Endothelial cell of umbilical vein (primary cell): ENCODE measurements at regions not wholly inside any gene's neighbourhood (a gene's known extent, or its start where the extent isn't known, plus 50 kb on each side); places are given as distances from the start of the nearest gene placed in this dataset.

ENCODE experiments used
- BruUV-seq: library from RNA; stranded (reverse); fragments of 400-500 nt; replicated peaks from 2 replicates; lab custom pipeline; 2021; lab: Mats Ljungman, UMichigan
- CTCF ChIA-PET: fragments of 300-600, 350-600 bp; sonication (Branson Sonifier 250); formaldehyde crosslinking; loops from one replicate; lab custom pipeline; 2021; ENCODE audit warnings: antibody characterized with exemption, inconsistent platforms; lab: Charles Lee
- POLR2A ChIA-PET: fragments of 300-600, 350-600 bp; sonication (Branson Sonifier 250); formaldehyde crosslinking; loops from one replicate; lab custom pipeline; 2021; ENCODE audit warnings: antibody characterized with exemption, inconsistent platforms; lab: Charles Lee
- DNase-seq: peaks from one replicate; pipeline ENCODE4 v3.0.0-alpha.2; 2011; ENCODE audit warnings: low read depth, low spot score
- FAIRE-seq: peaks from 2 replicates; lab custom pipeline; 2011; peaks lifted over from hg19 to GRCh38; lab: Jason Lieb, UNC
- H2AFZ ChIP-seq: 2 replicates; pipeline ENCODE4 v1.6.0; 2012; ENCODE audit warnings: low read depth, low read length, control low read depth, inconsistent platforms
- H3K27ac ChIP-seq: 2 replicates; pipeline ENCODE4 v1.5.1; 2011; ENCODE audit warnings: low read depth, mild to moderate bottlenecking, control low read depth, low read length, moderate library complexity; ENCODE audit not compliant: insufficient read depth
- H3K27me3 ChIP-seq, 2 experiments: 2 replicates each; pipeline versions ENCODE4 v1.6.0 to v1.6.1; 2011; ENCODE audit warnings: low read length in 2 of 2, mixed read lengths in 1 of 2; ENCODE audit not compliant: control insufficient read depth in 2 of 2, insufficient read depth in 2 of 2
- H3K36me3 ChIP-seq, 2 experiments: 2 replicates in 1 of 2; 3 replicates in 1 of 2; pipeline ENCODE4 v1.5.1; 2011; ENCODE audit warnings: low read length in 2 of 2, mild to moderate bottlenecking in 1 of 2, moderate library complexity in 1 of 2; ENCODE audit not compliant: control insufficient read depth in 2 of 2, insufficient read depth in 2 of 2; ENCODE audit errors: extremely low read depth in 1 of 2
- H3K4me1 ChIP-seq: 3 replicates; pipeline ENCODE4 v1.5.1; 2011; ENCODE audit warnings: mild to moderate bottlenecking, low read length; ENCODE audit not compliant: control insufficient read depth, insufficient read depth; ENCODE audit errors: extremely low read depth
- H3K4me2 ChIP-seq: 2 replicates; pipeline ENCODE4 v1.6.1; 2011; ENCODE audit warnings: low read length, control low read depth, mixed read lengths; ENCODE audit not compliant: insufficient read depth
- H3K4me3 ChIP-seq, 3 experiments: fragments of 200-600 bp in 1 of 3; sonication (generic), shearing (Covaris generic) in 1 of 3; replicated peaks in 1 of 3; 2 replicates each; pipeline ENCODE4 v1.5.1; 2011 to 2016; ENCODE audit warnings: control low read depth in 3 of 3, low read length in 3 of 3, mild to moderate bottlenecking in 2 of 3, inconsistent platforms in 1 of 3, low read depth in 1 of 3, moderate library complexity in 1 of 3; ENCODE audit not compliant: insufficient read depth in 1 of 3
- H3K79me2 ChIP-seq: 2 replicates; pipeline ENCODE4 v1.6.0; 2012; ENCODE audit warnings: low read length, inconsistent platforms; ENCODE audit not compliant: control insufficient read depth, insufficient read depth
- H3K9ac ChIP-seq: replicated peaks from 2 replicates; pipeline ENCODE3; 2011; ENCODE audit warnings: low read length, control low read depth; ENCODE audit not compliant: insufficient read depth; ENCODE audit errors: extremely low read depth
- H3K9me1 ChIP-seq: replicated peaks from 3 replicates; pipeline ENCODE4 v1.6.0; 2011; ENCODE audit warnings: mild to moderate bottlenecking, low read length; ENCODE audit not compliant: control insufficient read depth, insufficient read depth; ENCODE audit errors: extremely low read depth
- H3K9me3 ChIP-seq: replicated peaks from 2 replicates; pipeline ENCODE4 v1.5.1; 2012; ENCODE audit warnings: low read length, inconsistent platforms; ENCODE audit not compliant: control insufficient read depth, insufficient read depth
- H4K20me1 ChIP-seq: replicated peaks from 2 replicates; pipeline ENCODE3; 2011; ENCODE audit warnings: mild to moderate bottlenecking, low read length; ENCODE audit not compliant: control insufficient read depth, insufficient read depth; ENCODE audit errors: extremely low read depth
- EZH2 ChIP-seq: IDR thresholded peaks from 2 replicates; pipeline ENCODE4 v1.6.1; 2012; ENCODE audit warnings: borderline replicate concordance, low read depth, mild to moderate bottlenecking, moderate library complexity, low read length, inconsistent platforms; ENCODE audit not compliant: severe bottlenecking
- FOS ChIP-seq: IDR thresholded peaks from 2 replicates; pipeline ENCODE4 v1.6.1; 2011; ENCODE audit warnings: mild to moderate bottlenecking, low read length, moderate library complexity, borderline replicate concordance; ENCODE audit not compliant: insufficient read depth
- JUN ChIP-seq: IDR thresholded peaks from 2 replicates; pipeline ENCODE4 v1.6.1; 2011; ENCODE audit warnings: borderline replicate concordance, low read depth; ENCODE audit not compliant: insufficient read length, insufficient read depth
- MYC ChIP-seq: IDR thresholded peaks from one replicate; pipeline ENCODE4 v1.6.1; 2011; ENCODE audit warnings: mild to moderate bottlenecking, low read depth, low read length
- POLR2AphosphoS5 ChIP-seq: IDR thresholded peaks from 2 replicates; pipeline ENCODE4 v1.6.1; 2012; ENCODE audit warnings: low read depth, mild to moderate bottlenecking, control low read depth, low read length, moderate library complexity; ENCODE audit not compliant: insufficient read depth
- dilution Hi-C: fragments of 300-500 bp; cut with MboI; formaldehyde crosslinking; loops from one replicate; pipeline ENCODE4 v1.15.0; 2019; ENCODE audit warnings: low sequenced_read_pairs; ENCODE audit not compliant: extremely low pct_ligation_motif_present
- intact Hi-C: fragments of 100-400 bp; cut with micrococcal nuclease; formaldehyde crosslinking; loops from one replicate; pipeline ENCODE4 v1.10.0; 2022
- TF ChIP-seq, protein P1 (sequence below): IDR thresholded peaks from 2 replicates; pipeline ENCODE4 v1.6.1; 2011; ENCODE audit not compliant: insufficient read depth, insufficient read length

DNA sequence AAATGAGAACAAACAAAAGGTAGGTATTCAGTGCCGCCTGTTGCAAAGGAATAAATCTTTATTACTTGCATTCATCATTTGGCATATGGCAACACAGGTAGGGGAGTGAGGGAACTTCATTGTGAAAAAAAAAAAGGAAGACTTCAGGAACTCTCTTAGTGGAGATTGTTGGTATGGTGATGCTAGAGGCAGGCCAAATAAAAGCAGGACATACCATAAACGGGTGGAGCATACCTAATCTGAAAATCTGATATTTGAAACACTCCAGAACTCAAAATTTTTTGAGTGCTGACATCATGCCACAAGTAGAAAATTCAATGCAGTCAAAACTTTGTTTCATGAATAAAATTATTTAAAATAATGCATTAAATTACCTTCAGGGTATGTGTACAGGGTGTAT lies 425.8 kb upstream of the SYT4 start:
- H3K79me2 ChIP-seq, result no peaks in the 10 kb centered on the region
- no peak for FAIRE-seq
- H2AFZ ChIP-seq, result no peak overlapping the region
- no peaks in the 10 kb centered on the region for H3K4me1 ChIP-seq
- no peaks in the 10 kb centered on the region for H3K9me1 ChIP-seq
- no peak overlapping the region for H3K27ac ChIP-seq
- H3K9ac ChIP-seq, result no peak overlapping the region
- CTCF ChIA-PET, result no interaction called here
- H3K36me3 ChIP-seq, result no peaks in the 10 kb centered on the region
- TF ChIP-seq EZH2 (no peak), FOS (no peak), POLR2AphosphoS5 (no peak), MYC (no peak)
- no peaks in the 10 kb centered on the region for H4K20me1 ChIP-seq
- no TSS peak for BruUV-seq
- H3K4me2 ChIP-seq, result no peak overlapping the region
- POLR2A ChIA-PET, result no interaction called here
- H3K4me3 ChIP-seq, result no peak overlapping the region
- H3K9me3 ChIP-seq, result no peaks in the 10 kb centered on the region
- DNase-seq, result no peak
- H3K27me3 ChIP-seq, result no peaks in the 10 kb centered on the region
- intact Hi-C loops (no loop called here), dilution Hi-C loops (no loop called here)

DNA sequence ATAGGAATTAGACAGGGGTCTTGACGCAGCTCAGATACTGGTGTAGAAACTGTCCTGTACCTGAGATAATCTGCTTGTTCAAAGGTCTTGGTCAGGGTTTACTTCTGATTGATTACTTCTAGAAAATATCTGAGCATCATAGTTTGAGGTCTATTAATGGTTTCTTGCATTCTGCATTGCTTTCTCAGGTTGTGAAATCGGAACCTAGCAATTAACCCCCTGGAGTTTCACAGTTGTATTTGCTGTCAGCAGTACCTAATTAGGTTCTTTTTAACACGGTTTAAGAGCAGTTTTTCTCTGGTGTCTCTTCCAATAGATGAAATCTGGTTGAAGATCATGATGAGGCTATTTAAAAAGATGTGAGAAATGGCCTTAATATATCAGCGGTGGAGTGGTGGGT lies 428.6 kb upstream of the SYT4 start:
- Histone ChIP-seq H3K36me3 (no peaks in the 10 kb centered on the region), H4K20me1 (no peaks in the 10 kb centered on the region), H3K4me3 (no peak overlapping the region), H2AFZ (no peak overlapping the region), H3K9me3 (no peaks in the 10 kb centered on the region), H3K9ac (no peak overlapping the region), H3K27me3 (no peaks in the 10 kb centered on the region), H3K79me2 (no peaks in the 10 kb centered on the region), H3K9me1 (no peaks in the 10 kb centered on the region), H3K27ac (no peak overlapping the region), H3K4me1 (no peaks in the 10 kb centered on the region), H3K4me2 (no peak overlapping the region)
- POLR2A ChIA-PET, result no interaction called here
- FAIRE-seq (no peak), DNase-seq (no peak)
- CTCF ChIA-PET, result no interaction called here
- dilution Hi-C loops, result no loop called here
- TF ChIP-seq, protein P1, sequence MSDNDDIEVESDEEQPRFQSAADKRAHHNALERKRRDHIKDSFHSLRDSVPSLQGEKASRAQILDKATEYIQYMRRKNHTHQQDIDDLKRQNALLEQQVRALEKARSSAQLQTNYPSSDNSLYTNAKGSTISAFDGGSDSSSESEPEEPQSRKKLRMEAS, result no peak
- no peak for TF ChIP-seq JUN
- intact Hi-C loops, result no loop called here
- BruUV-seq, result no TSS peak
